HG02571 (cell line): ENCODE measurements at regions not wholly inside any gene's neighbourhood (a gene's known extent, or its start where the extent isn't known, plus 50 kb on each side); places are given as distances from the start of the nearest gene placed in this dataset.
"Not testable (repeated sequence)": the region's sequence is repeated elsewhere in the genome, so short reads cannot be mapped to it uniquely, and the experiment has no call there.

Experiments
- ATAC-seq: cut with Tn5 transposase; IDR thresholded peaks from one replicate; pipeline ENCODE4 v1.9.1; 2021; ENCODE audit warnings: mild to moderate bottlenecking, moderate library complexity; ENCODE audit not compliant: unreplicated experiment

GRCh38 chr6:51129043-51129442 is 310.4 kb downstream of the TFAP2B start:
- no peak for ATAC-seq

- ATAC-seq: no peak
These were observed 319.1 kb downstream of the TFAP2B start for GRCh38 chr6:51137777-51138176.

GRCh38 chr6:51139950-51140385 is 321.3 kb downstream of the TFAP2B start:
- no peak for ATAC-seq

- ATAC-seq: no peak
These were observed 322.4 kb downstream of the TFAP2B start for GRCh38 chr6:51141080-51141479.

- ATAC-seq: no peak
These were observed 329.1 kb downstream of the TFAP2B start for GRCh38 chr6:51147756-51148155.

GRCh38 chr6:51152594-51152993 is 333.9 kb downstream of the TFAP2B start:
- ATAC-seq: no peak

- ATAC-seq: no peak
These were observed 334.4 kb downstream of the TFAP2B start for GRCh38 chr6:51153109-51153508.

GRCh38 chr6:51154925-51155324 is 336.3 kb downstream of the TFAP2B start:
- ATAC-seq: not testable (repeated sequence)

- not testable (repeated sequence) for ATAC-seq
These were observed 340.6 kb downstream of the TFAP2B start for GRCh38 chr6:51159260-51159659.

GRCh38 chr6:51161752-51162151 is 343.1 kb downstream of the TFAP2B start:
- no peak for ATAC-seq

- no peak for ATAC-seq
These were observed 345.3 kb downstream of the TFAP2B start for GRCh38 chr6:51163843-51164529.

GRCh38 chr6:51166914-51167313 is 348.2 kb downstream of the TFAP2B start:
- ATAC-seq: no peak

- ATAC-seq: no peak
These were observed 348.8 kb downstream of the TFAP2B start for GRCh38 chr6:51167468-51167867.

GRCh38 chr6:51182827-51183226 is 364.2 kb downstream of the TFAP2B start:
- ATAC-seq: no peak

- no peak for ATAC-seq
These were observed 365.4 kb downstream of the TFAP2B start for GRCh38 chr6:51184046-51184445.

GRCh38 chr6:51193163-51193562 is 374.5 kb downstream of the TFAP2B start:
- ATAC-seq: not testable (repeated sequence)

GRCh38 chr6:51199105-51199552 is 380.5 kb downstream of the TFAP2B start:
- ATAC-seq: no peak

- ATAC-seq: no peak
These were observed 381.1 kb downstream of the TFAP2B start for GRCh38 chr6:51199733-51200260.

GRCh38 chr6:51200676-51201075 is 382.0 kb downstream of the TFAP2B start:
- ATAC-seq: no peak

- ATAC-seq: not testable (repeated sequence)
These were observed 384.0 kb downstream of the TFAP2B start for GRCh38 chr6:51202653-51203052.

GRCh38 chr6:51203504-51203903 is 384.8 kb downstream of the TFAP2B start:
- no peak for ATAC-seq

- not testable (repeated sequence) for ATAC-seq
These were observed 388.0 kb downstream of the TFAP2B start for GRCh38 chr6:51206686-51207085.

- no peak for ATAC-seq
These were observed 391.0 kb downstream of the TFAP2B start for GRCh38 chr6:51209651-51210050.
